Fibroblast of lung (primary cell): ENCODE measurements at regions not wholly inside any gene's neighbourhood (a gene's known extent, or its start where the extent isn't known, plus 50 kb on each side); places are given as distances from the start of the nearest gene placed in this dataset.

Experiments
- CTCF ChIP-seq, 2 donors: IDR thresholded peaks in 1 of 2; conservative IDR thresholded peaks in 1 of 2; 1 replicate in 1 of 2; 2 replicates in 1 of 2; pipeline ENCODE4 v1.5.1; 2011 to 2012; ENCODE audit warnings: low read length in 2 of 2, control low read depth in 1 of 2, inconsistent platforms in 1 of 2, low read depth in 1 of 2, mild to moderate bottlenecking in 1 of 2
- EZH2 ChIP-seq: IDR thresholded peaks from 2 replicates; pipeline ENCODE4 v1.5.1; 2012; ENCODE audit warnings: low read length, control low read depth, mild to moderate bottlenecking; ENCODE audit errors: missing control alignments

GRCh38 chr5:98364549-98364948 lies 408.9 kb upstream of the RGMB start:
- no peak for TF ChIP-seq CTCF (conservative IDR thresholded peaks at IDR 0.05 in 1 of 2, IDR thresholded peaks at IDR 0.05 in 1 of 2; ENCODE audit: low read depth in 1 of 2, low read length in 2 of 2)
- no peak for TF ChIP-seq EZH2
